Kidney (tissue), 13 donors: ENCODE measurements at regions not wholly inside any gene's neighbourhood (a gene's known extent, or its start where the extent isn't known, plus 50 kb on each side); places are given as distances from the start of the nearest gene placed in this dataset.

Experiments
- DNase-seq, 5 donors: peaks; one replicate each; pipeline ENCODE4 v3.0.0-alpha.2; 2013 to 2020
- FAIRE-seq: peaks from 2 replicates; lab custom pipeline; 2012; peaks lifted over from hg19 to GRCh38; lab: Jason Lieb, UNC
- H3K27ac ChIP-seq, 2 donors: one replicate each; pipeline ENCODE4 v1.7.0; 2013; ENCODE audit warnings: low read depth in 2 of 2, low read length in 2 of 2, inconsistent platforms in 1 of 2
- H3K27me3 ChIP-seq: one replicate; pipeline ENCODE4 v1.7.1; 2013; ENCODE audit warnings: low read length, inconsistent platforms; ENCODE audit not compliant: control insufficient read depth, insufficient read depth
- H3K36me3 ChIP-seq, 3 donors: one replicate each; pipeline versions ENCODE4 v1.7.0 to v1.7.1; 2013; ENCODE audit warnings: low read length in 3 of 3, control low read depth in 1 of 3, inconsistent platforms in 1 of 3; ENCODE audit not compliant: insufficient read depth in 3 of 3, control insufficient read depth in 2 of 3
- H3K4me1 ChIP-seq, 3 donors: one replicate each; pipeline versions ENCODE4 v1.7.0 to v1.7.1; 2013; ENCODE audit warnings: low read length in 3 of 3, inconsistent platforms in 1 of 3, low read depth in 1 of 3; ENCODE audit not compliant: control insufficient read depth in 2 of 3, insufficient read depth in 2 of 3
- H3K4me3 ChIP-seq, 3 donors: one replicate each; pipeline versions ENCODE4 v1.7.0 to v1.8.1; 2013; ENCODE audit warnings: low read length in 3 of 3, control low read depth in 1 of 3, inconsistent platforms in 1 of 3
- H3K9ac ChIP-seq, 3 donors: one replicate each; pipeline versions ENCODE4 v1.7.0 to v1.7.1; 2013; ENCODE audit warnings: low read length in 3 of 3, control low read depth in 1 of 3, inconsistent platforms in 1 of 3
- H3K9me3 ChIP-seq, 3 donors: one replicate each; pipeline versions ENCODE4 v1.7.0 to v1.7.1; 2013; ENCODE audit warnings: low read length in 3 of 3, control low read depth in 1 of 3, inconsistent platforms in 1 of 3; ENCODE audit not compliant: control insufficient read depth in 2 of 3, insufficient read depth in 1 of 3
- CTCF ChIP-seq: IDR thresholded peaks from 3 replicates; pipeline ENCODE4 v1.5.1; 2012; ENCODE audit warnings: mild to moderate bottlenecking, moderate library complexity, borderline replicate concordance; ENCODE audit not compliant: insufficient read depth; ENCODE audit errors: extremely low read depth
- intact Hi-C: fragments of 100-400 bp; cut with DNase I; formaldehyde crosslinking; loops from one replicate; pipeline ENCODE4 v1.11.1; 2022
- donor health status: control.
- donor health status: control.
- donor health status: control.
- donor health status: control.
- donor health status: control.
- donor health status: DM: yes; HTN: yes; CAD: no.
- donor health status: Normal renal cell carcinoma (clear cell type).

- Histone ChIP-seq H3K4me1 (no peaks in the 10 kb centered on the region), H3K36me3 (no peaks in the 10 kb centered on the region), H3K27me3 (no peaks in the 10 kb centered on the region), H3K27ac (no peak overlapping the region), H3K9ac (no peak overlapping the region), H3K9me3 (no peaks in the 10 kb centered on the region), H3K4me3 (no peak overlapping the region)
- no peak for TF ChIP-seq CTCF
- intact Hi-C loops, result no loop called here
- FAIRE-seq (no peak), DNase-seq (peak in 1 of 5 donors; percentile 20)
These were observed 98.3 kb upstream of the FRMD1 start for GRCh38 chr6:168177103-168177891.

- intact Hi-C loops, result no loop called here
These were observed 92.8 kb upstream of the FRMD1 start for GRCh38 chr6:168171673-168172353.

GRCh38 chr6:168170841-168171601 is 92.0 kb upstream of the FRMD1 start:
- Histone ChIP-seq H3K4me3 (no peak overlapping the region), H3K4me1 (no peaks in the 10 kb centered on the region), H3K36me3 (no peaks in the 10 kb centered on the region), H3K9ac (no peak overlapping the region), H3K27me3 (no peaks in the 10 kb centered on the region), H3K9me3 (no peaks in the 10 kb centered on the region), H3K27ac (no peak overlapping the region)
- intact Hi-C loops, result no loop called here
- FAIRE-seq, result no peak
- DNase-seq, result no peak
- no peak for TF ChIP-seq CTCF

More at GRCh38 chr6:168171673-168172353, 92.8 kb upstream of the FRMD1 start:
- DNase-seq (no peak), FAIRE-seq (no peak)
- Histone ChIP-seq H3K36me3 (no peaks in the 10 kb centered on the region), H3K27me3 (no peaks in the 10 kb centered on the region), H3K4me3 (no peak overlapping the region), H3K4me1 (no peaks in the 10 kb centered on the region), H3K27ac (no peak overlapping the region), H3K9ac (no peak overlapping the region), H3K9me3 (no peaks in the 10 kb centered on the region)
- no peak for TF ChIP-seq CTCF
